GM12891 (cell line): ENCODE measurements at regions not wholly inside any gene's neighbourhood (a gene's known extent, or its start where the extent isn't known, plus 50 kb on each side); places are given as distances from the start of the nearest gene placed in this dataset.

ENCODE experiments used
- PAX5 ChIP-seq: IDR thresholded peaks from 2 replicates; pipeline ENCODE4 v1.6.1; 2011; ENCODE audit warnings: low read length, moderate library complexity, mild to moderate bottlenecking; ENCODE audit not compliant: insufficient read depth, severe bottlenecking
- POLR2A ChIP-seq: IDR thresholded peaks from 2 replicates; pipeline ENCODE4 v1.6.1; 2011; ENCODE audit warnings: low read depth, low read length, control low read depth
- POLR2AphosphoS5 ChIP-seq: IDR thresholded peaks from 2 replicates; pipeline ENCODE4 v1.6.1; 2011; ENCODE audit warnings: low read depth, low read length, control low read depth
- POU2F2 ChIP-seq: IDR thresholded peaks from 2 replicates; pipeline ENCODE4 v1.6.1; 2011; ENCODE audit warnings: low read depth, mild to moderate bottlenecking, control low read depth, low read length, moderate library complexity
- SPI1 ChIP-seq: IDR thresholded peaks from 2 replicates; pipeline ENCODE4 v1.6.1; 2011; ENCODE audit warnings: low read depth, low read length, control low read depth
- TAF1 ChIP-seq: IDR thresholded peaks from 2 replicates; pipeline ENCODE4 v1.6.1; 2011; ENCODE audit warnings: low read depth, low read length, control low read depth

DNA sequence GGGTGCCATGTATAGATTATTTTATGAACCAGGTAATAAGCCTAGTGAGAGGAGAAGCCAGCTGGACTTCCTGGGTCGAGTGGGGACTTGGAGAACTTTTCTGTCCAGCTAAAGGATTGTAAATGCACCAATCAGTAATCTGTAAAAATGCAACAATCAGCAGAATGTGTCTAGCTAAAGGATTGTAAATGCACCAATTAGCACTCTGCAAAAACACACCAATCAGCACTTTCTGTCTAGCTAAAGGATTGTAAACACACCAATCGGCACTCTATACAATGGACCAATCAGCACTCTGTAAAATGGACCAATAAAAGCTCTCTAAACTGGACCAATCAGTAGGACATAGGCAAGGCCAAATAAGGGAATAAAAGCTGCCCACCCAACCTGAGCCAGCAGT, 392.9 kb downstream of the KDM5D start:
- TF ChIP-seq POLR2A, result no peak
- TF ChIP-seq POLR2AphosphoS5, result no peak
- TF ChIP-seq TAF1, result no peak
- TF ChIP-seq SPI1, result no peak
- no peak for TF ChIP-seq PAX5
- no peak for TF ChIP-seq POU2F2
